HG03045 (cell line): ENCODE measurements at regions not wholly inside any gene's neighbourhood (a gene's known extent, or its start where the extent isn't known, plus 50 kb on each side); places are given as distances from the start of the nearest gene placed in this dataset.

Source experiments
- ATAC-seq: cut with Tn5 transposase; IDR thresholded peaks from one replicate; pipeline ENCODE4 v1.9.1; 2021; ENCODE audit warnings: mild to moderate bottlenecking, moderate library complexity; ENCODE audit not compliant: unreplicated experiment

GRCh38 chr11:42545954-42546353, 765.8 kb upstream of the API5 start:
- no peak for ATAC-seq

- ATAC-seq = no peak
Observed at GRCh38 chr11:42552786-42553185, 759.0 kb upstream of the API5 start.

- no peak for ATAC-seq
Observed at GRCh38 chr11:42555190-42555589, 756.6 kb upstream of the API5 start.

GRCh38 chr11:42571131-42571877, 740.5 kb upstream of the API5 start:
- ATAC-seq = no peak

GRCh38 chr11:42571878-42572610, 739.8 kb upstream of the API5 start:
- ATAC-seq = no peak

GRCh38 chr11:42576318-42576717, 735.5 kb upstream of the API5 start:
- no peak for ATAC-seq

GRCh38 chr11:42589286-42589685, 722.5 kb upstream of the API5 start:
- no peak for ATAC-seq

GRCh38 chr11:42591841-42592240, 720.0 kb upstream of the API5 start:
- ATAC-seq = no peak

GRCh38 chr11:42593441-42593840, 718.4 kb upstream of the API5 start:
- ATAC-seq = no peak

GRCh38 chr11:42595876-42596275, 715.9 kb upstream of the API5 start:
- no peak for ATAC-seq

- ATAC-seq = no peak
Observed at GRCh38 chr11:42596576-42597145, 715.1 kb upstream of the API5 start.

- no peak for ATAC-seq
Observed at GRCh38 chr11:42598341-42598740, 713.5 kb upstream of the API5 start.

GRCh38 chr11:42620796-42621195, 691.0 kb upstream of the API5 start:
- ATAC-seq = no peak

- no peak for ATAC-seq
Observed at GRCh38 chr11:42625757-42626665, 685.8 kb upstream of the API5 start.

- ATAC-seq = no peak
Observed at GRCh38 chr11:42631220-42631843, 680.5 kb upstream of the API5 start.

- no peak for ATAC-seq
Observed at GRCh38 chr11:42646959-42647358, 664.8 kb upstream of the API5 start.

GRCh38 chr11:42647993-42648392, 663.8 kb upstream of the API5 start:
- no peak for ATAC-seq

- no peak for ATAC-seq
Observed at GRCh38 chr11:42651621-42652020, 660.2 kb upstream of the API5 start.

GRCh38 chr11:42657169-42657568, 654.6 kb upstream of the API5 start:
- no peak for ATAC-seq

GRCh38 chr11:42661942-42662341, 649.9 kb upstream of the API5 start:
- ATAC-seq = no peak
